Subcutaneous abdominal adipose tissue (tissue), 5 donors: ENCODE measurements at regions not wholly inside any gene's neighbourhood (a gene's known extent, or its start where the extent isn't known, plus 50 kb on each side); places are given as distances from the start of the nearest gene placed in this dataset.

Source experiments
- H3K27ac ChIP-seq: one replicate; pipeline ENCODE4 v1.7.0; 2013; ENCODE audit warnings: low read depth, mild to moderate bottlenecking, inconsistent platforms, low read length, moderate library complexity
- H3K27me3 ChIP-seq, 5 donors: one replicate each; pipeline ENCODE4 v1.7.0; 2013; ENCODE audit warnings: low read length in 5 of 5, inconsistent platforms in 1 of 5; ENCODE audit not compliant: control insufficient read depth in 5 of 5, insufficient read depth in 4 of 5
- H3K36me3 ChIP-seq, 5 donors: one replicate each; pipeline ENCODE4 v1.7.0; 2013; ENCODE audit warnings: low read length in 5 of 5; ENCODE audit not compliant: control insufficient read depth in 5 of 5, insufficient read depth in 5 of 5
- H3K4me1 ChIP-seq, 5 donors: one replicate each; pipeline ENCODE4 v1.7.0; 2013; ENCODE audit warnings: low read length in 5 of 5, mild to moderate bottlenecking in 3 of 5, moderate library complexity in 1 of 5; ENCODE audit not compliant: control insufficient read depth in 5 of 5, insufficient read depth in 5 of 5
- H3K4me3 ChIP-seq, 5 donors: one replicate each; pipeline ENCODE4 v1.7.0; 2013; ENCODE audit warnings: low read length in 5 of 5, low read depth in 1 of 5
- H3K9ac ChIP-seq, 5 donors: one replicate each; pipeline ENCODE4 v1.7.0; 2013; ENCODE audit warnings: low read length in 5 of 5, mild to moderate bottlenecking in 4 of 5, moderate library complexity in 3 of 5
- H3K9me3 ChIP-seq, 5 donors: one replicate each; pipeline ENCODE4 v1.7.0; 2013; ENCODE audit warnings: low read length in 5 of 5; ENCODE audit not compliant: control insufficient read depth in 5 of 5
- donor health status: healthy.
- donor health status: healthy.
- donor health status: healthy.
- donor health status: healthy.
- donor health status: healthy.

DNA sequence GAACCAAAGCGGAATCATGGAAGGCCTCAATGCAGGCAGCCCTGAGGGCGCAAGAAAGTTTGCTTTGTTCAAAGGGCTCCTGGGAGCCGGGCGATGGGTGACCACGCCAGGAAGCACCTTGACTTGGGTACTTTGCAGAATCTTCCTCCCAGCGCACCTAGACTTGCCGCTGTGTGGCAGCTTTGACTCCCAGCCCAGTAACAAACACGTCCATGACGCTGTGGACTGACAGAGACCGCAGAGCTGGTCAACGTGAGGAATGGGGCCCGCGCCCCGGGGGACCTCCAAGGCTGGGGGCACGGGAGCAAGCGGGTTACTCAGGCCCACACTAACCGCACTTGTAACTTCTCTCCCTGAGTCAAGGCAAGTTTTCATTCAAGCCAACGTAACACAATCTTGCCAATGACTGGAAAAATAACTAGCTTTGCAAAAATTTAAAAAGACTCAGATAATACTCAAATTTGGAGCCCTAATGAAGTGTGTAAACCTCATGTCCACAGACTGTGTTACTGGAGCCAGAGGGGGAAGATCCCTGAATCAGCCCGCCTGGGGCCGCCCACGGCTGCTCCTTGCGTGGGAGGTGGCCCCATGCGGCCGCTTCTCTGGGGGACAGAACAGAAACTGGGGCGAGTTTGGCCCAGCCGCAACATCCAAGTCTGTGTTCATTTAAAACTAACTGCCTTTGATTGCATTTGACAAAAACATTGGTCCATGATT, 130.8 kb downstream of the DNAJB6 start:
- peaks cover 16 to 35% (median 25%) of the 10 kb centered on the region in 5 donors for H3K27me3 ChIP-seq

DNA sequence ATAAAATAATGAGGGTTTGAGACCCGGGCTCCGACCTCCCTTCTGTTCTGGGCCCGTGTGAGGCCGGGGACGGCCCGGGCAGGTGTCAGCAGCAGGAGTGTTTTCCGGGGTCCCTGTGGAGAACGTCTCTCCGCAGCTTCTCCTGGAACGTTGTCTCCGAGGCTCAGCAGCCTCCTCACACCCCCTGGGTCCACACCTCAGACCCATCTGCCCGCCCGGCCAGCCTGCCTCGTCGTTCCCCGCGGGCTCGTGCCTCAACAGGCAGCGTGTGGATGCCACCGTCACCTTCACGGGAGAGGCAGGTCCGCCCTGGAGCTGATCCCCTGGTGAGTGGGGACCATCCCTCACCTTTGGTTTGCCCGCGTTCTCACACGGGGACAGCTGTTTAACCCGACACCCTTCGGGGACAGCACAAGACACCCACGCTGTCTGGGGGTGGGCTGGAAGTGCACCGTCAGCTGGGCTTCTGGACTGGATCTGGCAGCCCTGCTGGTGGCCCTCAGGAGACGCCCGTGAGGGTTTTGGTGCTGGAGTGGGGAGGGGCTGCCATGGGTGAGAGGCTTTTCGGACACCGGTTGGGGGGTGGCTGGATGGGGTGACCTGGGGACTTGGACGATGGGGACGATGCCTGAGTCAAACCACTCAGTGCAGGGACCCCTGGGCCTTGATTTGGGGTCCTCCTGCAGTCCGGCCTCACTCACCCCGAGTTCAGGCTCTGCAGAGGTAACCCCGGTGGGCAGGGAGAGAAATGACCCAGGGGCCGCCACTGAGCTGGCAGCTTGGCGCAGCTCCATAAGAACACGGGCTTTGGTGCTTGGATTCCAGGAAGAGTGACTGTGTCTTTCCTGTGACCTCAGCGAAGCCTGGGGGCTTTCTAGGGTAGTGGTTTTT, 131.7 kb downstream of the DNAJB6 start:
- Histone ChIP-seq H3K9me3 (peaks cover 1 to 21% (median 16%) of the 10 kb centered on the region in 5 donors), H3K27me3 (peaks cover 16 to 35% (median 19%) of the 10 kb centered on the region in 5 donors), H3K9ac (no peak overlapping the region), H3K27ac (no peak overlapping the region), H3K4me3 (no peak overlapping the region), H3K4me1 (no peaks in the 10 kb centered on the region), H3K36me3 (no peaks in the 10 kb centered on the region)

More for the DNA sequence above, 130.8 kb downstream of the DNAJB6 start:
- Histone ChIP-seq H3K4me1 (no peaks in the 10 kb centered on the region), H3K9me3 (peaks cover 0 to 15% (median 8%) of the 10 kb centered on the region in 5 donors), H3K9ac (no peak overlapping the region), H3K36me3 (no peaks in the 10 kb centered on the region), H3K27ac (no peak overlapping the region), H3K4me3 (no peak overlapping the region)

DNA sequence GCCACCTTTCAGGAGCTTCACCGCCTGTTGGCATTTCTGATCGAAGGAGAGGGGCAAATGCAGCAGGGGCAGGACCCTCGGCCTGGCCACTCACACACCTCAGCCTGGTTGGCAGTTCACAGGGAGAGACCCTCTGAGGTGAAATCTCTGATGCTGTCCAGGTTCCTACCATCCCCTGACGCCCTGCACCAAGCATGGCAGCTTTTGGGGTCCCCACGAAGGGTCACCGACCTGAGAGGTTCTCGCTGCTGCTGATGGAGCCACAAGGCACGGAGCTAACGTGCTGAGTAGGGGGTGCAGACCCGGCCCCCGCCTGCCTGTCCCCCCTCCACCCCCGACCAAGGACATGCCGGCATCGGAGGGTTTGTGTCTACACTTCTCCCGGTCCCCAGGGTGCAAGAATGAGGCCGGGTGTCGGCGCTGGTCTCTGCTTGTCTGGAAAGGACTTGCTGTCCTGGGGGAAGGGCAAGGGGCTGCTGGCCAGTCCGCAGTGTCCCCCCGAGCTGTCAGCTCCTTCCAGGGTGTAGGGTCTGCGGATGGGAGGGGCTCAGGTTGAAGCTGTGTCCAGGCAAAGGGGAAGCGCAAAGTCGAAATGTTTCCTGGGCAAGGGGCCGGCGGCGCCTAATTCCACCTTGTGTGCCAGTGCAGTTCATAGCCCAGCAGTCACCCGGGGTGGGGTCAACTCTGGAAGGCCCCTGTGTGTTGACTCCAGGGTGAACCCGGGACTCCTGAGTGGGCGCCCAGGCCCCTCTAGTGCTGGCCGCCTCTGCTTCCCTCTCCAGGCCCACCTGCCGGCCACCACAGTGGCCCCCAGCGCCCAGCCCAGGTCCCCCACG, 132.6 kb downstream of the DNAJB6 start:
- Histone ChIP-seq H3K9me3 (peaks cover 3 to 23% (median 19%) of the 10 kb centered on the region in 5 donors), H3K27me3 (peaks cover 13 to 32% (median 15%) of the 10 kb centered on the region in 5 donors), H3K4me1 (no peaks in the 10 kb centered on the region), H3K27ac (no peak overlapping the region), H3K36me3 (no peaks in the 10 kb centered on the region), H3K9ac (no peak overlapping the region), H3K4me3 (no peak overlapping the region)

DNA sequence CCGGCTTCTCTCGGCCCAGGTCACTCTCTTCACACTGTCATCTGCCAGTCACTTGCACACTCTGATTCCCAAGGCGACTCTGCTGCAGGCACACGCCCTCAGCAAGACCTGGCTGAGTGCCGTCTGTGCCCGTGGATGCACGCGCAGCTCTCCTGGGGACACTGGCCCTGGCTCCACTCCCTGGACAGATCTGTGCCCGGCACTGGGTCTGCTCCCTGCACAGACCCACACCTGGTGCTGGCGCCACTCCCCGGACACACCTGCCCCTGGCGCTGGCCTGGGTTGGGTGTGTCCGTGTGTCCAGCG, 133.2 kb downstream of the DNAJB6 start:
- peaks cover 7 to 26% (median 10%) of the 10 kb centered on the region in 5 donors for H3K27me3 ChIP-seq

DNA sequence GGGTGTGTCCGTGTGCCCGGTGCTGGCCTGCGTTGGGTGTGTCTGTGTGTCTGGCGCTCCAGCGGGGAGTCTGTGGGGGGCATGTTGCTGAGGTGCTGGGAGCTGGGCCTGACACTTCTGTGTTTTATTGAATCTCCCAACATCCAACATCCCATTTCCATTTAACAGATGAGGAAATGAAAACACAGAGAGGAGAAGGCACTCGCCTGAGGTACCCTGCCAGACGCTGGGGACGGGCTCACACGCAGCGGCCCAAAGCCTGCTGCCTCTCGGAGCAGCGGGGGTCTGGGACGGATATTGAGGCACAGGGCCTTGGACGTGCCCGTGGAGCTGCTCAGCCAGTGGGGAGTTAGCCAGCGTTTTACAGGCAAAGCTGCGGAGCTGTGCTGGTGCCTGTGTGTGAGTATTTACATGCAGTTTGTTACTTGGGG, 133.9 kb downstream of the DNAJB6 start:
- peaks cover 3 to 30% (median 22%) of the 10 kb centered on the region in 5 donors for H3K9me3 ChIP-seq
- no peaks in the 10 kb centered on the region for H3K4me1 ChIP-seq
- H3K27me3 ChIP-seq: peaks cover 4 to 19% (median 5%) of the 10 kb centered on the region in 5 donors
- no peak overlapping the region for H3K4me3 ChIP-seq
- H3K27ac ChIP-seq: no peak overlapping the region
- H3K36me3 ChIP-seq: no peaks in the 10 kb centered on the region
- H3K9ac ChIP-seq: no peak overlapping the region

More for the DNA sequence above, 133.2 kb downstream of the DNAJB6 start:
- H3K36me3 ChIP-seq: no peaks in the 10 kb centered on the region
- H3K9me3 ChIP-seq: peaks cover 3 to 27% (median 22%) of the 10 kb centered on the region in 5 donors
- H3K27ac ChIP-seq: no peak overlapping the region
- H3K4me1 ChIP-seq: no peaks in the 10 kb centered on the region
- H3K4me3 ChIP-seq: no peak overlapping the region
- H3K9ac ChIP-seq: no peak overlapping the region

DNA sequence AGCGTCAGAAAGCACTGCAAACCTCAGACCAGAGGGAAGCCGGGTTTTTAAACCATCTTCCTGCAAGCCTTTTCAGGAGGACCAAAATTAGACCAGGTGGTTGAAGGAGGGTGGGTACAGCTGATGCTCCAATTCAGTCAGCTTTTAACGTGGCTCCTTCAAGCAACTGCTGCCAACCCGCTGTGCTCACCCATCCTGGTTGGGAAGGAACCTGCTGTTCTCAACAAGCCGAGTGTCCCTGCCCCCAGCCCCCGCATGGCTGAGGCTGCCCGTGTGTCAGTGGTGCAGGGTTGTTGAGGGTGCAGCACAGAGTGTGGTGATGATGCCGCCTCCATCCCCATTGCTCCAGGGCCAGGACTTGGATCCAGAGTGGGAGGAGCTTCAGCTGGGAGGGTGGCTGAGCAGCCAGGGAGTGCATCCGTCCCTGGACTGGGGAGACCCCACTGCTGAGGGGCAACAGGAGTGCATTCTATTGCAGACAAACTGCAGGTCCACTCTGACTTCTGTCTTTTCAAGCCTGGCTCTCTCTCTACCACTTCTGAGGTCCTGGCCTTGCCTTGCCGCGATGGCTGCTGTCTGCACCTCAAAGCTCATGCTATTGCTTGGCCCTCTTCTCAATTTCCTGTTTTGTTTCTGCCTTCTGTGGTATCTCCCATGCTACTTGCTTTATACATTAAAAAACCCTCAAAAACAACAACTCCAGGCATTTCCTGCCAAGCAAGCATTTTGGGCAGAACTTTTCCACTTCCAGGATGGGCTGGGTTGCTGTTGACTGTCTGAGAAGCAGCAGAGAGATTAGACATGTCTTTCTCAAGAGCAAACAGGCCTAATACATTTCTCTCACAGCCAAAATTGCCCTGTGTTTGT, 134.7 kb downstream of the DNAJB6 start:
- peaks cover 3 to 30% (median 22%) of the 10 kb centered on the region in 5 donors for H3K9me3 ChIP-seq
- H3K9ac ChIP-seq: no peak overlapping the region
- no peak overlapping the region for H3K27ac ChIP-seq
- peaks cover 0 to 15% (median 5%) of the 10 kb centered on the region in 5 donors for H3K27me3 ChIP-seq
- H3K4me3 ChIP-seq: no peak overlapping the region
- no peaks in the 10 kb centered on the region for H3K4me1 ChIP-seq
- H3K36me3 ChIP-seq: no peaks in the 10 kb centered on the region

DNA sequence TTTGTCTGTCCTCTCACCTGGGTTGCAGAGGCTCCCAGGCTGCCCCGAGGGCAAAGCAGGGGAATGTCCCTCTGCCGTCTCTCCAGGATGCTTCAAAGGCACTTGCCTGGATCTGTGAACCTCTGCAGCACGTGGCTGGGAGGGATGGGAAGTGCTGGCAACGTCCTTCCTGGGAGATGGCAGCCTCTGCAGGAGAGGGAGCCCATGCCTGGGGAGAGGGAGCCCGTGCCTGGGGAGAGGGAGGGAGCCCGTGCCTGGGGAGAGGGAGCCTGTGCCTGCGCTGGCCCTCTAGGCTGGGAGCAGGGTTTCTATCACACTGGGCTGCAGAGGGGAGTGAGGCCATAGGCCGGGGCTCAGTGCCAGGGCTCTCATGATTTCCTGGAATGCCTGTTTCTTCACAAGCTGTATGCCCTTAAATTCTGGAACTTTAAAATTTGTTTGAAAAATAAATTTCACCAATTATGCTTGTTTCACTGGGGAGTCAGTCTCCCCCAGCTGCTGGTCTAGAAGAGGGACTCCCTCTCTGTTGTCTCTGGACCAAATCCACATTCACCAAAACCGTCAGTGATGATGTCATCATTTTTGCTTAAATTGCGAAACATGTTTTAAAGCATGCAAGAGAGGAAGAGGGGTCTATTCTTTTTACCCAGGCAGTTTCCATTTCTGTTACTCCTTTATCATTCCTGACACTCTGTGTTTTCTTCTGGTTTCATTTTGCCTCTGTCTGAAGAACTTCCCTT, 135.7 kb downstream of the DNAJB6 start:
- H3K4me1 ChIP-seq: no peaks in the 10 kb centered on the region
- H3K4me3 ChIP-seq: no peak overlapping the region
- H3K27me3 ChIP-seq: peaks cover 0 to 15% (median 5%) of the 10 kb centered on the region in 5 donors
- no peak overlapping the region for H3K27ac ChIP-seq
- no peak overlapping the region for H3K9ac ChIP-seq
- H3K9me3 ChIP-seq: peaks cover 3 to 30% (median 22%) of the 10 kb centered on the region in 5 donors
- H3K36me3 ChIP-seq: no peaks in the 10 kb centered on the region

DNA sequence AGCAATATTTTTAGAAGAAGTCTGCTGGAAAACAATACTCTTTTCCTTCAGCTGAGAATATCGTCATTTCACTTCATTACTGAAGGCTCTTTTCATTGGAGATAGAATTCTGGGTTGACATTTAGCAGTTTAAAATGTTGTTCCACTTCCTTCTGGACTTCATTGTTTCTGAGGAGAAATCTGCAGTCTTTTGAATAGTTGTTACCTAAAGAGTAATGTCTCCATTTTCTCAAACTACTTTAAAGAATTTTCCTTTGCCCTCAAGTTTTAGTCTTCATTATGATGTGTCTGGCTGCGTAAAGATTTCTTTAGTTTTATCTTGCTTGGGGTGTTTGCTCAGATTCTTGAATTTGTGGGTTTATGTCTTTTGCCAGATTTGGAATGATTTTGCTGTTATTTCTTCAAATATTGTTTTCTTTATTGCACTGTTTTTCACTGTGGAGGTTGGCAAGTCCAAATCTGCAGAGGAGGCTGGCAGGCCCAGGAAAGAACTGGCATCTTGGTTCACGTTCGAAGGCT, 136.3 kb downstream of the DNAJB6 start:
- Histone ChIP-seq H3K4me3 (no peak overlapping the region), H3K9me3 (peaks cover 3 to 30% (median 22%) of the 10 kb centered on the region in 5 donors), H3K27me3 (peaks cover 0 to 15% (median 4%) of the 10 kb centered on the region in 5 donors), H3K4me1 (peaks cover 0 to 3% (median 0%) of the 10 kb centered on the region in 5 donors), H3K27ac (no peak overlapping the region), H3K36me3 (no peaks in the 10 kb centered on the region), H3K9ac (no peak overlapping the region)
